ENCODE measurements at regions not wholly inside any gene's neighbourhood (a gene's known extent, or its start where the extent isn't known, plus 50 kb on each side); places are given as distances from the start of the nearest gene placed in this dataset.
"Not testable (repeated sequence)": the region's sequence is repeated elsewhere in the genome, so short reads cannot be mapped to it uniquely, and the experiment has no call there.

- not testable (repeated sequence) for DNase-seq
Measured at GRCh38 chr5:50590444-50591189, 75.8 kb upstream of the PARP8 start.

- not testable (repeated sequence) for DNase-seq
Measured at GRCh38 chr5:50591338-50591737, 75.1 kb upstream of the PARP8 start.

- no peak for DNase-seq
Measured at GRCh38 chr5:50593681-50594080, 72.8 kb upstream of the PARP8 start.

- no peak for DNase-seq
Measured at GRCh38 chr5:50595199-50595598, 71.2 kb upstream of the PARP8 start.

GRCh38 chr5:50601576-50601975 lies 64.9 kb upstream of the PARP8 start:
- peak; percentile 9 for DNase-seq

- DNase-seq: no peak
Measured at GRCh38 chr5:50606179-50606578, 60.3 kb upstream of the PARP8 start.

- DNase-seq: not testable (repeated sequence)
Measured at GRCh38 chr5:50607456-50607855, 59.0 kb upstream of the PARP8 start.

- not testable (repeated sequence) for DNase-seq
Measured at GRCh38 chr5:50607953-50608705, 58.3 kb upstream of the PARP8 start.

GRCh38 chr5:50613057-50613456 lies 53.4 kb upstream of the PARP8 start:
- not testable (repeated sequence) for DNase-seq

Data from activated CD4-positive, alpha-beta T cell treated with anti-CD3 and anti-CD28 coated beads for 48 hours (primary cell).